ENCODE measurements at regions not wholly inside any gene's neighbourhood (a gene's known extent, or its start where the extent isn't known, plus 50 kb on each side); places are given as distances from the start of the nearest gene placed in this dataset.

DNA sequence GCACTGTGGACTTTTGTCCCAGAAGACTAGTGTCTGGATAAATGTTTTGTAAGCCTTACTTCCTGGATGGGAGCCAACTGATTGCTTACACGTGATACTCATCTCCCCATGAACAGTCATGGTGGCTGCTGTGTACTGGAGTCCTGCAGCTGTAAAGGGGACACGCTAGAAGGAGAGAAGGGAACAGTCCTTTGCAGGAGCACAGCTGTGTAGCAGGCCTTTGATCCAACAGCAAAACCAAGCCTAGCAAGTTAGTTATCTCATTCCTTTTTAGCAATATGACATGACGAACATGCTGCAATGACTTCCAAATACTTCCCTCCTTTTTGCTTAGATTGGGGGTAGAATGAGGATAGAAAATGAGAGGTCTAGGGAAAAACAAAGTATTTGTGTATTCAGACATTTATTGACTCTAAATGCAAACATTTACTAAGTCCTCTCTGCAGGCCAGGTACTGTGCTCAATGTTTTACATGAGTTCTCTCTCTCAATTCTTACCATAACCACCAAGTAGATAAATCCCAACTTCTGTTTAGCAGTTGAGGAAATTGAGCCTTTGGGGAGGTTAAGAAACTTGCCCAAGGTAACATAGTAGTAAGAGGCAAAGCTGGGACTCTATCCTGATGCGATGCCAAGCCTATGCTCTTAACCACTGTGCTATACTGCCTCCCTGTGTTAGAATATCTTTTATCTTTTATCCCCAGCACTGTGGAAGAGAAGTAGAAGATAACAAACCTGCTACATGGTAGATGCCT, 55.4 kb upstream of the CD28 start:
- H3K4me3 ChIP-seq: no peak overlapping the region
- peak; percentile 44 for DNase-seq
- TF ChIP-seq, protein P1, sequence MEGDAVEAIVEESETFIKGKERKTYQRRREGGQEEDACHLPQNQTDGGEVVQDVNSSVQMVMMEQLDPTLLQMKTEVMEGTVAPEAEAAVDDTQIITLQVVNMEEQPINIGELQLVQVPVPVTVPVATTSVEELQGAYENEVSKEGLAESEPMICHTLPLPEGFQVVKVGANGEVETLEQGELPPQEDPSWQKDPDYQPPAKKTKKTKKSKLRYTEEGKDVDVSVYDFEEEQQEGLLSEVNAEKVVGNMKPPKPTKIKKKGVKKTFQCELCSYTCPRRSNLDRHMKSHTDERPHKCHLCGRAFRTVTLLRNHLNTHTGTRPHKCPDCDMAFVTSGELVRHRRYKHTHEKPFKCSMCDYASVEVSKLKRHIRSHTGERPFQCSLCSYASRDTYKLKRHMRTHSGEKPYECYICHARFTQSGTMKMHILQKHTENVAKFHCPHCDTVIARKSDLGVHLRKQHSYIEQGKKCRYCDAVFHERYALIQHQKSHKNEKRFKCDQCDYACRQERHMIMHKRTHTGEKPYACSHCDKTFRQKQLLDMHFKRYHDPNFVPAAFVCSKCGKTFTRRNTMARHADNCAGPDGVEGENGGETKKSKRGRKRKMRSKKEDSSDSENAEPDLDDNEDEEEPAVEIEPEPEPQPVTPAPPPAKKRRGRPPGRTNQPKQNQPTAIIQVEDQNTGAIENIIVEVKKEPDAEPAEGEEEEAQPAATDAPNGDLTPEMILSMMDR (IDR thresholded peaks at IDR 0.05): peak in 1 of 3 experiments; percentile 18
- TF ChIP-seq POLR2A (IDR thresholded peaks at IDR 0.05): no peak
- WGBS, 2 donors: 66 to 71% methylated on average over 4 of the region's 4 CpGs
- H3K27me3 ChIP-seq: no peaks in the 10 kb centered on the region
- peaks cover 25% of the 10 kb centered on the region for H3K4me1 ChIP-seq
- intact Hi-C loops (cut with DNase I; ENCODE audit: low total_unique reads): no loop called here
- peak overlapping the region in 1 of 2 donors; percentile 37 for H3K27ac ChIP-seq
- H3K36me3 ChIP-seq (ENCODE audit: low read depth, missing control alignments): no peaks in the 10 kb centered on the region
- no peaks in the 10 kb centered on the region for H3K9me3 ChIP-seq

- no peaks in the 10 kb centered on the region for H3K9me3 ChIP-seq
- DNase-seq: no peak
- H3K4me3 ChIP-seq: no peak overlapping the region
- intact Hi-C loops (cut with DNase I; ENCODE audit: low total_unique reads): no loop called here
- WGBS, 2 donors: 61 to 69% methylated on average over 1 of the region's 1 CpG
- no peak overlapping the region for H3K27ac ChIP-seq
- no peaks in the 10 kb centered on the region for H3K27me3 ChIP-seq
- no peaks in the 10 kb centered on the region for H3K36me3 ChIP-seq (ENCODE audit: low read depth, missing control alignments)
- H3K4me1 ChIP-seq: peaks cover 25% of the 10 kb centered on the region
- TF ChIP-seq POLR2A (IDR thresholded peaks at IDR 0.05): no peak
- TF ChIP-seq, protein P1 (IDR thresholded peaks at IDR 0.05): no peak
These were observed 54.8 kb upstream of the CD28 start for GRCh38 chr2:203651621-203652020.

GRCh38 chr2:203654826-203655225, 51.6 kb upstream of the CD28 start:
- Histone ChIP-seq H3K27me3 (no peaks in the 10 kb centered on the region), H3K36me3 (ENCODE audit: low read depth, missing control alignments) (no peaks in the 10 kb centered on the region), H3K9me3 (no peaks in the 10 kb centered on the region), H3K4me3 (no peak overlapping the region), H3K27ac (no peak overlapping the region), H3K4me1 (peaks cover 16% of the 10 kb centered on the region)
- 88 to 100% methylated on average over 3 of the region's 3 CpGs for WGBS, 2 donors
- TF ChIP-seq POLR2A (IDR thresholded peaks at IDR 0.05): no peak
- TF ChIP-seq, protein P1 (IDR thresholded peaks at IDR 0.05): no peak
- no peak for DNase-seq
- intact Hi-C loops (cut with DNase I; ENCODE audit: low total_unique reads): no loop called here

- DNase-seq: peak; percentile 42
- intact Hi-C loops (cut with DNase I; ENCODE audit: low total_unique reads): no loop called here
- WGBS, 2 donors: 65 to 84% methylated on average over 6 to 10 of the region's 10 CpGs
- Histone ChIP-seq H3K27ac (no peak overlapping the region), H3K4me3 (no peak overlapping the region), H3K4me1 (peaks cover under 1% of the 10 kb centered on the region), H3K9me3 (no peaks in the 10 kb centered on the region), H3K27me3 (no peaks in the 10 kb centered on the region), H3K36me3 (ENCODE audit: low read depth, missing control alignments) (no peaks in the 10 kb centered on the region)
- TF ChIP-seq, protein P1 (IDR thresholded peaks at IDR 0.05): no peak
- TF ChIP-seq POLR2A (IDR thresholded peaks at IDR 0.05): no peak
These were observed 49.7 kb upstream of the CD28 start for GRCh38 chr2:203656522-203657287.

Data from testis (tissue), 2 donors.